CD8-positive, alpha-beta memory T cell (primary cell): ENCODE measurements at regions not wholly inside any gene's neighbourhood (a gene's known extent, or its start where the extent isn't known, plus 50 kb on each side); places are given as distances from the start of the nearest gene placed in this dataset.
"Not testable (repeated sequence)": the region's sequence is repeated elsewhere in the genome, so short reads cannot be mapped to it uniquely, and the experiment has no call there.

Experiments used
- CTCF ChIA-PET: fragments of 350-600 bp; sonication (Branson Sonifier 250); formaldehyde crosslinking; loops from one replicate; lab custom pipeline; 2021; ENCODE audit warnings: antibody characterized with exemption; lab: Charles Lee
- POLR2A ChIA-PET: fragments of 350-600 bp; sonication (Branson Sonifier 250); formaldehyde crosslinking; loops from one replicate; lab custom pipeline; 2021; ENCODE audit warnings: antibody characterized with exemption; lab: Charles Lee
- DNase-seq, 5 donors: peaks; one replicate each; pipeline versions ENCODE4 v3.0.0 to v3.0.0-alpha.2; 2020 to 2022; ENCODE audit warnings: mixed read lengths in 1 of 5
- H3K27ac ChIP-seq: one replicate; pipeline ENCODE4 v1.7.0; 2013; ENCODE audit warnings: low read depth, mild to moderate bottlenecking, low read length, moderate library complexity
- H3K27me3 ChIP-seq: 2 replicates; pipeline ENCODE4 v1.7.0; 2013; ENCODE audit warnings: low read length, mild to moderate bottlenecking; ENCODE audit not compliant: insufficient read depth, poor library complexity, severe bottlenecking
- H3K36me3 ChIP-seq: 2 replicates; pipeline ENCODE4 v1.7.0; 2013; ENCODE audit warnings: mild to moderate bottlenecking, low read length, moderate library complexity; ENCODE audit not compliant: insufficient read depth
- H3K4me1 ChIP-seq: 2 replicates; pipeline ENCODE4 v1.7.0; 2013; ENCODE audit warnings: mild to moderate bottlenecking, low read length, moderate library complexity; ENCODE audit not compliant: insufficient read depth
- H3K4me3 ChIP-seq: 2 replicates; pipeline ENCODE4 v1.7.0; 2013; ENCODE audit warnings: mild to moderate bottlenecking, low read length
- H3K9me3 ChIP-seq: 2 replicates; pipeline ENCODE4 v1.7.0; 2013; ENCODE audit warnings: mild to moderate bottlenecking, low read length
- H3K27ac Mint-ChIP-seq, 8 donors: one replicate each; pipeline ENCODE4 v1.8.0; 2020 to 2021; ENCODE audit warnings: mixed read lengths in 8 of 8, mild to moderate bottlenecking in 6 of 8, inconsistent platforms in 3 of 8, moderate library complexity in 3 of 8
- H3K27me3 Mint-ChIP-seq, 2 donors: one replicate each; pipeline ENCODE4 v1.8.0; 2020 to 2021; ENCODE audit warnings: mixed read lengths in 2 of 2, mild to moderate bottlenecking in 1 of 2, moderate library complexity in 1 of 2
- H3K36me3 Mint-ChIP-seq, 3 donors: one replicate each; pipeline ENCODE4 v1.8.0; 2020 to 2021; ENCODE audit warnings: mixed read lengths in 3 of 3, inconsistent platforms in 1 of 3, mild to moderate bottlenecking in 1 of 3
- H3K4me1 Mint-ChIP-seq, 3 donors: one replicate each; pipeline ENCODE4 v1.8.0; 2020 to 2021; ENCODE audit warnings: mixed read lengths in 3 of 3, inconsistent platforms in 1 of 3, mild to moderate bottlenecking in 1 of 3
- H3K4me3 Mint-ChIP-seq, 7 donors: one replicate each; pipeline ENCODE4 v1.8.0; 2020 to 2021; ENCODE audit warnings: mixed read lengths in 7 of 7, mild to moderate bottlenecking in 6 of 7, moderate library complexity in 4 of 7, inconsistent platforms in 2 of 7
- H3K9me3 Mint-ChIP-seq, 5 donors: one replicate each; pipeline ENCODE4 v1.8.0; 2020 to 2022; ENCODE audit warnings: mixed read lengths in 5 of 5, mild to moderate bottlenecking in 3 of 5, moderate library complexity in 2 of 5, inconsistent platforms in 1 of 5

DNA sequence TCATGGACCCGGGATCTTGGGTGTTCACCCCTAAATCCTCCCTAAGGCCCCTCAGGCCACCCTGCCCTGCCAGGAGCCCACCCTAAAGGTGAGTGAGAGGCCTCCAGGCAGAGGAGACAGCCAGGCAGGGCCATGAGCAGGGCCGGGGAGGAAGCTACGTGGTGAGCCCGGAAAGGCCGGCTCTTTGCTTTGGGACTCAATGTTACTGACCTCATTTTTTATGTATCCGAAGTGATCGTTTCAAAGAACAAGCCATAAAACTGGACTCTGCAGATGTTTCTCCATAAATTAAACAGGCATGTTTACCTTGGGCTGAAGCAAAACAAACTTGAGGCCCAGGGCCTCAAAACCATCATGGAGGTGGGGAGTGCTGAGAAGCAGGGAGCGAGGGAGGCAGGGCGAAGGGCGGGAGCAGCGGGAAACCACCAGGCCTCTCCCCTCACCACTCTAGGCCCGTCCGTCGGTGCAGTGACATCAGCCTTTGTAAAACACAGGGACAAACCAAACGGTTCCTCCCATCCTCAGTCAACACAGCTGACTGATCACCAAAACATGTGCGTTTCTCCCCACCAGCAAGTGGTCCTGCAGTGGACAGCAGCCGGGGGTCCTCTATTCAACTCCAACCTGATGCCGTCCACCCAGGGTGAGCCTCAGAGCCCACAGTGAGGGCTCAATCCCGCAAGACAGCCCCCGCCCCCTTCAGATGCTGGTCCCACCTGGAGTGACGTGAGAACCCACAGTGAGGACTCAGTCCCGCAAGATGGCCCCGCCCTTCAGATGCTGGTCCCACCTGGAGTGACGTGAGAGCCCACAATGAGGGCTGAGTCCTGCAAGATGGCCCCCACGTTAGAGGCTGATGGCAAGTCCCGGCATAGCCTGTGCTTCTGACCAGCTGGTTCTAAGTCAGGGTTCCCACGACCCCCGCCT is 102.9 kb upstream of the LRPAP1 start:
- Histone ChIP-seq H3K27ac (no peak overlapping the region), H3K4me1 (no peaks in the 10 kb centered on the region), H3K4me3 (no peak overlapping the region), H3K27me3 (no peaks in the 10 kb centered on the region), H3K36me3 (no peaks in the 10 kb centered on the region), H3K9me3 (no peaks in the 10 kb centered on the region)
- POLR2A ChIA-PET: no interaction called here
- Mint-ChIP-seq H3K27me3 (peaks cover under 1 to 6% of the 10 kb centered on the region in 2 donors), H3K36me3 (no peaks in the 10 kb centered on the region), H3K4me3 (no peak overlapping the region), H3K4me1 (no peaks in the 10 kb centered on the region), H3K27ac (peak overlapping the region in 1 of 8 donors; percentile 43), H3K9me3 (peaks cover 0 to 2% (median 0%) of the 10 kb centered on the region in 5 donors)
- CTCF ChIA-PET: no interaction called here
- DNase-seq: no peak

DNA sequence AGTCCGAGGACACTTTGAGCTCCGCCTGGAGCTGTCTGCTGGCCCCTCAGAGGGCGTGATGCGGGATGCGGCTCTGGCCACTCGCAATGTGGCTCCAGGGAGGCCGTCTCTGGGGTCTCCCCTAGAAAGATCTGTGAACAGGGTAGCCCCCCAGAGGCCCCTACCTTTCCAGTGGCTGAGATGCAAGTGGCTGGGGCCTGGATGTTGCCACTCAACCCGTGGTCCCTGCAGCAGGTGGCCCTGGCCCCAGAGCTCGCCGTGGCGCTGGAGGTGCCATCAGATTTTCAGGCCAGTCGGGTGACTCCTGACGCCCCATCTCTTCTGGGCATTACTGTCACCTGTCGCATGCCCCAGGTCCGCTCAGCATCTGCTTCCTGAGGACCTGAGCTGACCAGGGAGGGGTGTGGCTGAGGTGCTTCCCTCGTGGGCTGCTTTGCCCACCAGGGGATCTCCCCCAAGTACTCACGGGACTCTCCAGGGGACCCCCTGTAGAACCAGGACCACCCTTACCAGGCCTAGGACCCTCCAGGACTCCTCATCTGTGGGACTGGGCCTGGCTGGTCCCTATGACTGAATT is 102.1 kb upstream of the LRPAP1 start:
- Histone ChIP-seq H3K27ac (no peak overlapping the region), H3K4me3 (no peak overlapping the region), H3K9me3 (no peaks in the 10 kb centered on the region), H3K4me1 (no peaks in the 10 kb centered on the region), H3K36me3 (no peaks in the 10 kb centered on the region), H3K27me3 (no peaks in the 10 kb centered on the region)
- H3K27me3 Mint-ChIP-seq: peaks cover 1 to 5% of the 10 kb centered on the region in 2 donors
- H3K4me1 Mint-ChIP-seq: no peaks in the 10 kb centered on the region
- ChIA-PET POLR2A (no interaction called here), CTCF (no interaction called here)
- H3K27ac Mint-ChIP-seq: no peak overlapping the region
- peaks cover 0 to 2% (median 0%) of the 10 kb centered on the region in 5 donors for H3K9me3 Mint-ChIP-seq
- no peaks in the 10 kb centered on the region for H3K36me3 Mint-ChIP-seq
- no peak for DNase-seq
- H3K4me3 Mint-ChIP-seq: no peak overlapping the region

DNA sequence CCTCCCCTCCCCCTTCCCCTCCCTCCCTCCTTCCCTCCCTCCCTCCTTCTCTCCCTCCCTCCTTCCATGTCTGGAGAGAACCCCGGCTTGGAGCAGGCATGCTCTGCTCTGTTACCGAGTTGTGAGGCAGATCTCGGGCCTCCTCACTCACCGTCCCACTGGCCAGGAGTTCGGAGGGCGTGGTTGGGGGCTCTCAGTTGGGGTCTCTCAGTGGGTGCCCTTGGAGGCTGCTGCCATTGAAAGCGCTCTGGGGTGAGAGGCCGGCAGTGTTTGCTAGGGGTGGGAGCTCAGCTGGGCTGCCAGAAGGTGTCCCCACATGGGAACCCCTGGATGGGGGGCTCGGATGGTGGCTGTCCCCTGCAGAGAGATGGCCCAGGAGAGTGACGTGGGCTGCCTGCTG is 101.1 kb upstream of the LRPAP1 start:
- H3K9me3 ChIP-seq, POLR2A ChIA-PET, H3K27ac ChIP-seq, H3K4me3 ChIP-seq, H3K9me3 Mint-ChIP-seq, H3K36me3 Mint-ChIP-seq, CTCF ChIA-PET, H3K27me3 ChIP-seq, H3K27ac Mint-ChIP-seq, H3K4me1 ChIP-seq, H3K4me1 Mint-ChIP-seq, H3K36me3 ChIP-seq, H3K4me3 Mint-ChIP-seq: not testable (repeated sequence)
- DNase-seq: peak in 1 of 5 donors; percentile 15
- peaks cover 5 to 12% of the 10 kb centered on the region in 2 donors for H3K27me3 Mint-ChIP-seq

DNA sequence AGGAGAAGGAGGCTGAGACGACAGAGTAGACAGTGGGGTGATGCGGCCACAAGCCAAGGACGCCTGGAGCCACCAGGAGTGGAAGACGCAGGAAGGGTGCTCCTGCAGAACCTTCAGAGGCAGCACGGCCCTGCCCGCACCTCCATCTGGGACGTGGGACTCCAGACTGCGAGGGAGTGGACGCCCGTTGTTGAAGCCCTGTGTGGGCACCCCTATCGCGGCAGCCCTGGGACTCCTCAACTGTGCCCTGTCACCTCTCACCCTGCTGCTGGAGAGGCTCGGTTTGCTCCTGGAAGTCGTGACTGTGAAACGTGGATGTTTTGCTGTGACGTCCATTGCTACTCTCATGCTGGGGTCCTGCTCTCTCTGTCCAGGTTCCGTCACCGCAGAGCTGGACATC is 100.6 kb upstream of the LRPAP1 start:
- H3K4me1 Mint-ChIP-seq, CTCF ChIA-PET, H3K4me3 ChIP-seq, H3K36me3 ChIP-seq, H3K27ac ChIP-seq, H3K27ac Mint-ChIP-seq, POLR2A ChIA-PET, H3K36me3 Mint-ChIP-seq, H3K9me3 ChIP-seq, H3K4me1 ChIP-seq, H3K27me3 ChIP-seq, H3K9me3 Mint-ChIP-seq, H3K4me3 Mint-ChIP-seq: not testable (repeated sequence)
- DNase-seq: peak in 1 of 5 donors; percentile 42
- peaks cover 5 to 12% of the 10 kb centered on the region in 2 donors for H3K27me3 Mint-ChIP-seq

DNA sequence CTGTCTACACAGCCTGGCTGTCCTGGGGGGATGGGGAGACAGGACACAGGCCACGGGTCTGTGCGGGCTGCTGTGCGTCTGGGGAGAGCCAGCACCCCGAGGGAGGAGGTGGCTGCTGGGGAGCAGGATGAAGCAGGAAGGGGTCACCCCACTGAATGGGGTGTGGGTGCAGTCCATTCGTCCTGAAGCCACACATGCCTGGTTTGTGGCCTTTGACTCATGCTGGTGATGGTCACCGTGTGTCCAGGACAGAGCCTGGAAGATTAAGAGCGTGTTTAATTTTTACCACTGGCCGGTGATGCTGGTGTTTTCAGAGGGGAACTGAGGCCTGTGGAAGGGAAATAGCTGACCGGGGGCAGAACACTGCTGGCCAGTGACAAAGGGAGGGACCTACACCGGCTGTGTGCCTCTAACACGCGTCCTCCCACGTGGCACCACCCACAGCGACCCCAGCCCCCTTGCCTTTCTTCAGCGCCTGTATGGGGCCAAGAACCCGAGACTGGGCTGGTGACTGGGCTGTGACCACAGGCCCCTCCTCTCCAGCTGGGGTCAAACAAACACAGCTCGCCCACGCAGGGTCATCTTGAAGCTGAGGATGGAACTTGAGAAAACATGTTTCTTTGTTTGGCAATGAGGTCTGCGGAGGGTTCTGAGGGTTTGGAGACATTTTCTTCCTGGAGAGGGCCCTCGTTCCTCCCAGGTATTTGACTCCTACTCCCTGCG is 99.5 kb upstream of the LRPAP1 start:
- H3K9me3 ChIP-seq, H3K4me3 Mint-ChIP-seq, H3K4me1 Mint-ChIP-seq, H3K27ac ChIP-seq, H3K4me3 ChIP-seq, H3K27ac Mint-ChIP-seq, H3K36me3 Mint-ChIP-seq, H3K36me3 ChIP-seq, CTCF ChIA-PET, H3K27me3 ChIP-seq, POLR2A ChIA-PET, H3K4me1 ChIP-seq, H3K9me3 Mint-ChIP-seq: not testable (repeated sequence)
- DNase-seq: peak in 1 of 5 donors; percentile 30
- peaks cover 5 to 12% of the 10 kb centered on the region in 2 donors for H3K27me3 Mint-ChIP-seq

DNA sequence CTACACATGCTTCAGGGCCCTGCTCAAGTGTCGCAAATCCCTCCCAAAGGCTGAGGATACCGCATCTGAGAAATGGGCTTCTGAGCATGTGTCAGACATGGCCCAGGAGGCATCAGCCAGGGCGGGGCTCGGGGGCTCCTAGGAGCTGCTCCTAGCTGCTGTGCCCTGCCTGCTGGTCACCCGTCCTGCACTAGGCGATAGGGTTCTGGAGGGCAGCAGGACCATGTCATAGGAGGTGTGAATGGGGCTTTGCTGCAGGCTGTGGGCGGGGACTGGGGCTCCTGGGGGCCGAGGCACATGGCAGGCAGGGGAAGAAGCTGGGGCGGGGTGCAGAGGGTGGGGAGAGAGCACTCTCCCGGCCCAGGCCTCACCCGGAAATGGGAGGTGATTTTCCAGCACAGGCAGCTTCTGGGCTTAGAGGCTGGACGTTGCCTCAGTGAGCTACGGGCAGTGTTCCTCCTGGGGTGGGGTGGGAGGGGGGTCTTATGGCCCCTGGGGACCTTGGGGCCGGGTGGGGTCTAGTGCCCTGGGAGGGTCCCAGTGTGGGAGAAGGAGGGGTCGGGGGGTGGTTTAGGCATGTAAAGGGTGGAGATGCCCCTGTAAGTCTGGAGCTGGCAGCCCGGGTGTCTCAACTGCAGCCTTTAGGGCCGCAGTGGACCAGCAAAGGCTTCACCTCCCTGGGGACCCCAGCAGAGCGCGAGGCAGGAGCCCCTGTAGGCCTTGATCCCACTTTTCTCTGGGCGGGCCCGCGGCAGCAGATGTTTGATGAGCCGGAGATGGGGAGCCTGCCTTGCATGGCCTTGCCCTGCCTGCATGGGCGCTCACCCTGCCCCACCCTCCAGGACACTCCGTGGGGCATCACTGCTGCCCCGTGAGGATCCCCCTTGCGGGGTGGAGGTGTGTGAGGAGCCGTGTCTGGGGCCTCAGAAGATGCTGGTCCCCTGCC is 98.6 kb upstream of the LRPAP1 start:
- no peak overlapping the region for H3K27ac Mint-ChIP-seq
- peak in 1 of 5 donors; percentile 37 for DNase-seq
- H3K36me3 Mint-ChIP-seq: no peaks in the 10 kb centered on the region
- ChIA-PET POLR2A (no interaction called here), CTCF (no interaction called here)
- peaks cover 0 to 2% (median 0%) of the 10 kb centered on the region in 5 donors for H3K9me3 Mint-ChIP-seq
- no peaks in the 10 kb centered on the region for H3K9me3 ChIP-seq
- H3K27me3 ChIP-seq: no peaks in the 10 kb centered on the region
- H3K27me3 Mint-ChIP-seq: peaks cover 5 to 12% of the 10 kb centered on the region in 2 donors
- no peak overlapping the region for H3K27ac ChIP-seq
- H3K36me3 ChIP-seq: no peaks in the 10 kb centered on the region
- H3K4me3 Mint-ChIP-seq: no peak overlapping the region
- H3K4me1 ChIP-seq: no peaks in the 10 kb centered on the region
- no peaks in the 10 kb centered on the region for H3K4me1 Mint-ChIP-seq
- H3K4me3 ChIP-seq: no peak overlapping the region

DNA sequence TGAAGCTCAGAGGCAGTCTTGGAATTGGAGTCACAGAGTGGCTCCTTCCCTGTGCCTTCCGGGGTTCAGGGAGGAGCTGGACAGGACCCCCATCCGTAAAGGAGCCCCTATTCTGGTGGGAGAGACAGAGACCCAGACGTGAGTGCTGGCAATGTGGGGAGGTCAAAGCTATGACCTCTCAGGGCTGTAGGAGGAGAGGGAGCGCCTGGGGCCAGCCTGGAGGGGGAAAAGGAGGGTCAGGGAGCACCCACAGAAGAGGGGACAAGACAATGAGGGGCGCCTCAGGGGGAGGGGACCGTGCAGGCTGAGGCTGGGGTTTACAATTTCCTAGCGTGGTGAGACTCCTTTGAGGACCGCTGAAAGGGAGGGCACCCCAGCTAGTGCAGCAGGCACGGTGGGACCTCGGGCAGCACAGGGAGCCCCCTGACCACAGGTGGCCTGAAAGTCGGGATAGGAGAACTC is 97.9 kb upstream of the LRPAP1 start:
- Histone ChIP-seq H3K4me3 (no peak overlapping the region), H3K27ac (no peak overlapping the region), H3K4me1 (no peaks in the 10 kb centered on the region), H3K27me3 (no peaks in the 10 kb centered on the region), H3K9me3 (no peaks in the 10 kb centered on the region), H3K36me3 (no peaks in the 10 kb centered on the region)
- Mint-ChIP-seq H3K4me1 (no peaks in the 10 kb centered on the region), H3K27me3 (peaks cover 7 to 18% of the 10 kb centered on the region in 2 donors), H3K4me3 (no peak overlapping the region), H3K9me3 (peaks cover 0 to 2% (median 0%) of the 10 kb centered on the region in 5 donors), H3K36me3 (no peaks in the 10 kb centered on the region), H3K27ac (no peak overlapping the region)
- peak in 1 of 5 donors; percentile 26 for DNase-seq
- ChIA-PET POLR2A (no interaction called here), CTCF (no interaction called here)
